ENCODE measurements at regions not wholly inside any gene's neighbourhood (a gene's known extent, or its start where the extent isn't known, plus 50 kb on each side); places are given as distances from the start of the nearest gene placed in this dataset.

GRCh38 chr5:114744406-114744805, 382.5 kb downstream of the KCNN2 start:
- no peak overlapping the region for H3K4me3 Mint-ChIP-seq
- no peak overlapping the region for H3K27ac Mint-ChIP-seq
- H3K27me3 Mint-ChIP-seq (ENCODE audit: low read depth): no peaks in the 10 kb centered on the region
- H3K4me1 Mint-ChIP-seq: no peaks in the 10 kb centered on the region
- peaks cover 7% of the 10 kb centered on the region for H3K9me3 Mint-ChIP-seq
- no peaks in the 10 kb centered on the region for H3K36me3 Mint-ChIP-seq
- DNase-seq (ENCODE audit: low spot score in 2 of 2, unreplicated experiment in 2 of 2): no peak
- TF ChIP-seq, protein P1, sequence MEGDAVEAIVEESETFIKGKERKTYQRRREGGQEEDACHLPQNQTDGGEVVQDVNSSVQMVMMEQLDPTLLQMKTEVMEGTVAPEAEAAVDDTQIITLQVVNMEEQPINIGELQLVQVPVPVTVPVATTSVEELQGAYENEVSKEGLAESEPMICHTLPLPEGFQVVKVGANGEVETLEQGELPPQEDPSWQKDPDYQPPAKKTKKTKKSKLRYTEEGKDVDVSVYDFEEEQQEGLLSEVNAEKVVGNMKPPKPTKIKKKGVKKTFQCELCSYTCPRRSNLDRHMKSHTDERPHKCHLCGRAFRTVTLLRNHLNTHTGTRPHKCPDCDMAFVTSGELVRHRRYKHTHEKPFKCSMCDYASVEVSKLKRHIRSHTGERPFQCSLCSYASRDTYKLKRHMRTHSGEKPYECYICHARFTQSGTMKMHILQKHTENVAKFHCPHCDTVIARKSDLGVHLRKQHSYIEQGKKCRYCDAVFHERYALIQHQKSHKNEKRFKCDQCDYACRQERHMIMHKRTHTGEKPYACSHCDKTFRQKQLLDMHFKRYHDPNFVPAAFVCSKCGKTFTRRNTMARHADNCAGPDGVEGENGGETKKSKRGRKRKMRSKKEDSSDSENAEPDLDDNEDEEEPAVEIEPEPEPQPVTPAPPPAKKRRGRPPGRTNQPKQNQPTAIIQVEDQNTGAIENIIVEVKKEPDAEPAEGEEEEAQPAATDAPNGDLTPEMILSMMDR (IDR thresholded peaks at IDR 0.05; ENCODE audit: unreplicated experiment): no peak

- H3K4me1 Mint-ChIP-seq: no peaks in the 10 kb centered on the region
- TF ChIP-seq, protein P1 (IDR thresholded peaks at IDR 0.05; ENCODE audit: unreplicated experiment): no peak
- H3K27me3 Mint-ChIP-seq (ENCODE audit: low read depth): no peaks in the 10 kb centered on the region
- H3K4me3 Mint-ChIP-seq: no peak overlapping the region
- peaks cover 17% of the 10 kb centered on the region for H3K9me3 Mint-ChIP-seq
- no peak overlapping the region for H3K27ac Mint-ChIP-seq
- peaks cover 7% of the 10 kb centered on the region for H3K36me3 Mint-ChIP-seq
- DNase-seq (ENCODE audit: low spot score in 2 of 2, unreplicated experiment in 2 of 2): no peak
Measured at GRCh38 chr5:114734238-114734637, 372.4 kb downstream of the KCNN2 start.

DNA sequence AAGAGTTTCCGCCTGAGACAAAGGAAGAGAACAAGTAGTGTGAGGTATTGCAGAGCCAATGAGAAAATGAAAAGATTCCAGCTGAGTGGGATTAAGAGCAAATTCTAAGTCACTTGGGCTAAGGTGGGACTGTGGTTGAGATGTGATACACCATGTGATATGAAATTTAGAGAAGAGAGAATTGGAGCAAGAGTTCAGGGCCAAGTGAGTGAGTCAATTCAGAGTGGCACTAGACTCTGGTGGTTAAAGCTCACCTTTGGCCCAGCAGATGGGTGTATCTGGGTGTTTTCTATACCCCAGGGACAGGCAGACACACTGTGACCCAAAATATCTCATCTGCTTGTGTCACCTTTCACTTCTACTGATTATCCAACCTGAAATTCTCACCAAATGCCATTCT, 368.1 kb downstream of the KCNN2 start:
- Mint-ChIP-seq H3K27ac (no peak overlapping the region), H3K27me3 (ENCODE audit: low read depth) (no peaks in the 10 kb centered on the region), H3K4me3 (no peak overlapping the region), H3K36me3 (peaks cover 6% of the 10 kb centered on the region), H3K9me3 (peaks cover 24% of the 10 kb centered on the region), H3K4me1 (peaks cover 15% of the 10 kb centered on the region)
- TF ChIP-seq, protein P1 (IDR thresholded peaks at IDR 0.05; ENCODE audit: unreplicated experiment): no peak
- DNase-seq (ENCODE audit: low spot score in 2 of 2, unreplicated experiment in 2 of 2): no peak

- H3K9me3 Mint-ChIP-seq: peaks cover 27% of the 10 kb centered on the region
- no peak overlapping the region for H3K4me3 Mint-ChIP-seq
- TF ChIP-seq, protein P1 (IDR thresholded peaks at IDR 0.05; ENCODE audit: unreplicated experiment): no peak
- no peaks in the 10 kb centered on the region for H3K27me3 Mint-ChIP-seq (ENCODE audit: low read depth)
- peaks cover 15% of the 10 kb centered on the region for H3K4me1 Mint-ChIP-seq
- H3K36me3 Mint-ChIP-seq: peaks cover 12% of the 10 kb centered on the region
- DNase-seq (ENCODE audit: low spot score in 2 of 2, unreplicated experiment in 2 of 2): no peak
- H3K27ac Mint-ChIP-seq: peak overlapping the region; percentile 32
Measured at GRCh38 chr5:114727358-114727757, 365.5 kb downstream of the KCNN2 start.

DNA sequence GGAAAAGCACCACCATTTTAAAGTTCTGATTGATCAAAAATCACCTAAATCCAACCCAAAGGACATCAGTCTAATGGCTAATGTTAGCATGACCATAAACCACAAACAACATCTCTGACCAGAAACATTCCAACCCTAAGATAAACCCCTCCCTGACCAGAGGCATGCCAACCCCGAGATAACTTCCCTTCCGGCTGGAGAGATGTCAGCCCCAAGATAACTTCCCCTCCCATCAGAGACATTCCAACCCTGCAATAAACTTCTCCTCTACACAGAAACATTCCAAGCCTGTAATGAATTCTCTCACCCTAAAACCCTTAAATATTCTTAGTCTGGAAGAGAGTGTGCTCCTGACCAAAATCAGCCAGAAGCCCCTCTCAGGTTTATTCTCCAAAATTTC, 364.3 kb downstream of the KCNN2 start:
- H3K4me1 Mint-ChIP-seq: peaks cover 15% of the 10 kb centered on the region
- peaks cover 12% of the 10 kb centered on the region for H3K36me3 Mint-ChIP-seq
- H3K4me3 Mint-ChIP-seq: no peak overlapping the region
- no peaks in the 10 kb centered on the region for H3K27me3 Mint-ChIP-seq (ENCODE audit: low read depth)
- H3K9me3 Mint-ChIP-seq: peaks cover 37% of the 10 kb centered on the region
- H3K27ac Mint-ChIP-seq: no peak overlapping the region
- TF ChIP-seq, protein P1 (IDR thresholded peaks at IDR 0.05; ENCODE audit: unreplicated experiment): no peak
- DNase-seq (ENCODE audit: low spot score in 2 of 2, unreplicated experiment in 2 of 2): no peak

- Mint-ChIP-seq H3K9me3 (peaks cover 48% of the 10 kb centered on the region), H3K4me1 (no peaks in the 10 kb centered on the region), H3K27me3 (ENCODE audit: low read depth) (no peaks in the 10 kb centered on the region), H3K36me3 (peaks cover 13% of the 10 kb centered on the region), H3K4me3 (no peak overlapping the region), H3K27ac (no peak overlapping the region)
- DNase-seq (ENCODE audit: low spot score in 2 of 2, unreplicated experiment in 2 of 2): no peak
- TF ChIP-seq, protein P1 (IDR thresholded peaks at IDR 0.05; ENCODE audit: unreplicated experiment): no peak
Measured at GRCh38 chr5:114719268-114719667, 357.4 kb downstream of the KCNN2 start.

Data from mesothelial cell of epicardium (in vitro differentiated cells).